ENCODE measurements at regions not wholly inside any gene's neighbourhood (a gene's known extent, or its start where the extent isn't known, plus 50 kb on each side); places are given as distances from the start of the nearest gene placed in this dataset.

DNA sequence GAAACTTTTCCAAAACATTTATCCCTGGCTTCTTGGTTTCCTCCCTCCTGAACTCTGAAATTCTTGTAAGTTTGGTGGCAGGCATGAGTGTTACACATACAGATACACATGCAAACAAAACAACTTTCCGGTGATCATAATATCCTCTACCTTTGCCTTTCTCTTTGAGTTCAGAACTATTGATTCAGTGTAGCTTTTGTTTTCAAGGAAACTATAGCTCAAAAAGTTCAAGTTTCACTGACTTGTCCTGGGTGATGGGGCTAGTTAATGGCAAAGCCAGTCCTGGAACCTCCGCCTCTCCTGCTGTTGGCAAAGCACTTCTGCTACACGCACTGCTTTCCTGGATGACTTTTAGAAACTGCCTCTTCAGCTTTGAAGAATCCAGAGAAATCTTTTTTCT is 177.3 kb upstream of the FAT1 start:
- TF ChIP-seq CTCF (conservative IDR thresholded peaks at IDR 0.05; ENCODE audit: low read depth, low read length), result no peak
- no peak overlapping the region for H3K4me3 ChIP-seq (ENCODE audit: low read depth, low read length)
- DNase-seq (ENCODE audit: low read depth), result no peak

- no peak for TF ChIP-seq CTCF (conservative IDR thresholded peaks at IDR 0.05; ENCODE audit: low read depth, low read length)
- no peak overlapping the region for H3K4me3 ChIP-seq (ENCODE audit: low read depth, low read length)
- DNase-seq (ENCODE audit: low read depth), result no peak
These were observed 178.2 kb upstream of the FAT1 start for GRCh38 chr4:186901850-186902249.

GRCh38 chr4:186902361-186902760 is 178.7 kb upstream of the FAT1 start:
- no peak for TF ChIP-seq CTCF (conservative IDR thresholded peaks at IDR 0.05; ENCODE audit: low read depth, low read length)
- DNase-seq (ENCODE audit: low read depth), result no peak
- no peak overlapping the region for H3K4me3 ChIP-seq (ENCODE audit: low read depth, low read length)

- peak; percentile 83 for DNase-seq (ENCODE audit: low read depth)
- no peak overlapping the region for H3K4me3 ChIP-seq (ENCODE audit: low read depth, low read length)
- TF ChIP-seq CTCF (conservative IDR thresholded peaks at IDR 0.05; ENCODE audit: low read depth, low read length), result no peak
These were observed 180.4 kb upstream of the FAT1 start for GRCh38 chr4:186904101-186904500.

DNA sequence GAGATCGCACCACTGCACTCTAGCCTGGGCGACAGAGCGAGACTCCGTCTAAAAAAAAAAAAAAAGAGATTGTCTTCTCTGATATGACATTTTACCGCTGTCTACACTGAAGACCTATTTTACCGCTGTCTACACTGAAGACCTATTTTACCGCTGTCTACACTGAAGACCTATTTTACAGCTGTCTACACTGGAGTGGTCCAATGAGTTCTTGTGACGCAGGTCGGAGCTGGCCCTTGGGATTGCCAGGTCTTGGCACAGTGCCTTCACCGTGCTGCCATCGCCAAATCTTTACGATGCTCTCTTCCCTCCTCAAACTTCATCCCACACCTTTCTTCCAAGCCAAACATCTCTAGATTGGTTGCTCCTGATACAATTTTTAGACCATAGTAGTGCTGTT is 183.1 kb upstream of the FAT1 start:
- DNase-seq (ENCODE audit: low read depth), result no peak
- no peak for TF ChIP-seq CTCF (conservative IDR thresholded peaks at IDR 0.05; ENCODE audit: low read depth, low read length)
- no peak overlapping the region for H3K4me3 ChIP-seq (ENCODE audit: low read depth, low read length)

GRCh38 chr4:186910385-186910784 is 186.7 kb upstream of the FAT1 start:
- TF ChIP-seq CTCF (conservative IDR thresholded peaks at IDR 0.05; ENCODE audit: low read depth, low read length), result no peak
- DNase-seq (ENCODE audit: low read depth), result no peak
- H3K4me3 ChIP-seq (ENCODE audit: low read depth, low read length), result no peak overlapping the region

- no peak for DNase-seq (ENCODE audit: low read depth)
- no peak for TF ChIP-seq CTCF (conservative IDR thresholded peaks at IDR 0.05; ENCODE audit: low read depth, low read length)
- H3K4me3 ChIP-seq (ENCODE audit: low read depth, low read length), result no peak overlapping the region
These were observed 188.9 kb upstream of the FAT1 start for GRCh38 chr4:186912606-186913005.
